CD4-positive, CD25-positive, alpha-beta regulatory T cell (primary cell): ENCODE measurements at regions not wholly inside any gene's neighbourhood (a gene's known extent, or its start where the extent isn't known, plus 50 kb on each side); places are given as distances from the start of the nearest gene placed in this dataset.

Source experiments
- ATAC-seq, 2 donors: fragments of 150-1000 bp; cut with Tn5 transposase; one replicate each; pipeline ENCODE4 v1.10.0; 2021; ENCODE audit warnings: low read depth in 2 of 2, moderate number of reproducible peaks in 2 of 2, moderate library complexity in 1 of 2
- DNase-seq, 3 donors: peaks; one replicate each; pipeline versions ENCODE4 v3.0.0 to v3.0.0-alpha.2; 2012 to 2022; ENCODE audit warnings: mixed read lengths in 1 of 3
- H3K27ac ChIP-seq: one replicate; pipeline ENCODE4 v1.7.0; 2013; ENCODE audit warnings: mild to moderate bottlenecking, low read length; ENCODE audit not compliant: insufficient read depth, poor library complexity, severe bottlenecking
- H3K27me3 ChIP-seq: one replicate; pipeline ENCODE4 v1.7.0; 2013; ENCODE audit warnings: low read length; ENCODE audit not compliant: control insufficient read depth, insufficient read depth
- H3K36me3 ChIP-seq: one replicate; pipeline ENCODE4 v1.7.0; 2013; ENCODE audit warnings: mild to moderate bottlenecking, low read length, moderate library complexity; ENCODE audit not compliant: control insufficient read depth, insufficient read depth
- H3K4me1 ChIP-seq: 2 replicates; pipeline ENCODE4 v1.7.0; 2013; ENCODE audit warnings: mild to moderate bottlenecking, low read length; ENCODE audit not compliant: insufficient read depth, control insufficient read depth, poor library complexity, severe bottlenecking
- H3K4me3 ChIP-seq: one replicate; pipeline ENCODE4 v1.7.0; 2013; ENCODE audit warnings: low read depth, mild to moderate bottlenecking, low read length, moderate library complexity
- H3K9me3 ChIP-seq, 2 experiments: 1 replicate in 1 of 2; 2 replicates in 1 of 2; pipeline ENCODE4 v1.7.0; 2013; ENCODE audit warnings: low read length in 2 of 2, mild to moderate bottlenecking in 1 of 2, moderate library complexity in 1 of 2; ENCODE audit not compliant: control insufficient read depth in 2 of 2
- H3K27ac Mint-ChIP-seq, 3 donors: one replicate each; pipeline ENCODE4 v1.8.0; 2020 to 2022; ENCODE audit warnings: mild to moderate bottlenecking in 3 of 3, mixed read lengths in 3 of 3, moderate library complexity in 2 of 3
- H3K27me3 Mint-ChIP-seq: one replicate; pipeline ENCODE4 v1.8.0; 2022; ENCODE audit warnings: mild to moderate bottlenecking, mixed read lengths
- H3K36me3 Mint-ChIP-seq: one replicate; pipeline ENCODE4 v1.8.0; 2020; ENCODE audit warnings: mixed read lengths
- H3K4me1 Mint-ChIP-seq, 4 donors: one replicate each; pipeline ENCODE4 v1.8.0; 2020 to 2022; ENCODE audit warnings: mixed read lengths in 4 of 4, mild to moderate bottlenecking in 1 of 4
- H3K4me3 Mint-ChIP-seq, 4 donors: one replicate each; pipeline ENCODE4 v1.8.0; 2020 to 2022; ENCODE audit warnings: mild to moderate bottlenecking in 4 of 4, mixed read lengths in 4 of 4, moderate library complexity in 3 of 4
- H3K9me3 Mint-ChIP-seq, 7 donors: one replicate each; pipeline ENCODE4 v1.8.0; 2020 to 2022; ENCODE audit warnings: mixed read lengths in 7 of 7, mild to moderate bottlenecking in 3 of 7, moderate library complexity in 2 of 7

DNA sequence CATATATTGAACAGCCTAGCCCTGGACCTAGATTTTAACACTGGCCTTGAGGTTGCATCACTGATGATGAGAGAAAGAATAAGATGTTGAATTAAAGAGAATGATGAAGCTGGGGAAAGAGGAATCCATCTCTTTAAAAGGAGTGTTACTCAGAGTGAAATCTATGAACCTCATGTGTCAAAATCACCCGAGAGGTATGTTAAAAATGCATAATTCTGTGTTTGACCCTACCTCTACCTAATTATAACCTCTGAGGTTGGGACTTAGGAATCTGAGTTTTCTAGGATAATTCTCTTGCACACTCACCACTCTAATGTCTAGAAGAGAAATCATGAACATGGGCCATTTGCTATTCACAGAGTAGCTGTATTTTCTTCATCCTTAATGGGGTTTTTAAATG lies 479.4 kb downstream of the ENC1 start:
- peaks cover 13% of the 10 kb centered on the region for H3K27me3 Mint-ChIP-seq
- DNase-seq, result no peak

DNA sequence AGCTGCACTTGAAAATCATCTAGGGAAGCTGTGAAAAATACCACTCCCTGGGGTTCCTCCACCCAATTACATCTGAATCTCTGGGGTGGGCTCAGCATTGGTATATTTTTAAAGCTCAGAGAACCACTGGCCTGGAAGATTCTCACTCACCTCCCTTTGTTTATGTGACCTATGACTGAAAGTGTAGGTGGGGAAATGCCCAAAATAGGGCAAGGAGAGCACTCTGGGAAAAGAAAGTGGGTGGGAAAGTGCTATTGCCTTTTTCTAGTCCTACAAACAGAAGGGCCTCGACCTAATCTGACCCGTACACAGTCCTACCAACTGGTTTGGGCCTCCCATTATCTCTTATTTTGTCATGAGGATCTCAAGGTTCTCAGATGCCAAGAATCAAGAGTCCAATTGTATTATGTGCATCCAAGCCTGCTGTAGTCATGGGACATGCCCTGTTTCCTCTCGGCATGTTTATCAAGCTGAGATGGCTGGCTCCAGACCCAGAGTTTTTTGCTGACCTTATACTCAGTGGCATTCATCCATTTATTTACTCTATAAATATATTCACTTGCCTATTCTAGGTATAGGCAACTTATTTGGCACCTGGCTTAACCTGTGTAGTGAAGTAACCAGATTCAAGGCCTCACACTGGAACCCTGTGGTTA lies 483.7 kb downstream of the ENC1 start:
- H3K27me3 ChIP-seq, result peaks cover 3% of the 10 kb centered on the region
- H3K4me3 ChIP-seq, result no peak overlapping the region
- no peak overlapping the region for H3K27ac Mint-ChIP-seq
- no peaks in the 10 kb centered on the region for H3K36me3 ChIP-seq
- H3K4me1 Mint-ChIP-seq, result peaks cover 0 to 1% (median 0%) of the 10 kb centered on the region in 4 donors
- H3K9me3 Mint-ChIP-seq, result peaks cover 0 to 1% (median 0%) of the 10 kb centered on the region in 7 donors
- ATAC-seq (no peak), DNase-seq (no peak)
- H3K9me3 ChIP-seq, result no peaks in the 10 kb centered on the region
- H3K4me3 Mint-ChIP-seq, result no peak overlapping the region
- H3K36me3 Mint-ChIP-seq, result no peaks in the 10 kb centered on the region
- H3K4me1 ChIP-seq, result no peaks in the 10 kb centered on the region
- H3K27ac ChIP-seq, result no peak overlapping the region
- H3K27me3 Mint-ChIP-seq, result peaks cover 8% of the 10 kb centered on the region

More for the DNA sequence above, 479.4 kb downstream of the ENC1 start:
- no peak overlapping the region for H3K4me3 ChIP-seq
- no peaks in the 10 kb centered on the region for H3K4me1 ChIP-seq
- H3K9me3 ChIP-seq, result no peaks in the 10 kb centered on the region
- H3K27me3 ChIP-seq, result peaks cover 3% of the 10 kb centered on the region
- no peak overlapping the region for H3K27ac Mint-ChIP-seq
- ATAC-seq, result no peak
- H3K4me1 Mint-ChIP-seq, result peaks cover 0 to 1% (median 0%) of the 10 kb centered on the region in 4 donors
- no peaks in the 10 kb centered on the region for H3K36me3 Mint-ChIP-seq
- no peaks in the 10 kb centered on the region for H3K36me3 ChIP-seq
- peaks cover 0 to 1% (median 0%) of the 10 kb centered on the region in 7 donors for H3K9me3 Mint-ChIP-seq
- H3K4me3 Mint-ChIP-seq, result no peak overlapping the region
- H3K27ac ChIP-seq, result no peak overlapping the region

DNA sequence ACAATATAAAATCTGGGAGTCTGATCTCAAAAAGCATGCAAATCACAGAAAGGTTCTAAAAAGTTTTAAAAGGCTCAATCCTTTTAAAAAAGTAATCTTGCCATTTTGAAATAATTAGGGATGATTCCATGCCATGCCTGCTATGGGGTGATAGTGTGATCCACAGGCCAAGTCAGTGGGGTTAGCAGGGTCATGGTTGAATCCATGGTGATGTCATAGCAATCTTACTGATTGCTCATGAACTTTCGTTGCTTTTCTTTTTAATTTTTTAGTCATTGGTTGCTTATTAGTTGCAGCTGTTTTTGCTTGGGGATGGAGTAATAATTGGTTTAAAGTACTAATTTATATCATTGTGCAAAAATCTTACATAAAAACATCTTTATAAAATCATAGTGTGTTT lies 485.0 kb downstream of the ENC1 start:
- Mint-ChIP-seq H3K9me3 (peaks cover 0 to under 1% (median 0%) of the 10 kb centered on the region in 7 donors), H3K36me3 (no peaks in the 10 kb centered on the region), H3K27ac (no peak overlapping the region), H3K4me3 (no peak overlapping the region), H3K27me3 (peaks cover 8% of the 10 kb centered on the region), H3K4me1 (peaks cover 0 to 1% (median 0%) of the 10 kb centered on the region in 4 donors)
- Histone ChIP-seq H3K9me3 (no peaks in the 10 kb centered on the region), H3K27me3 (no peaks in the 10 kb centered on the region), H3K4me3 (no peak overlapping the region), H3K36me3 (no peaks in the 10 kb centered on the region), H3K4me1 (no peaks in the 10 kb centered on the region), H3K27ac (no peak overlapping the region)
- DNase-seq (no peak), ATAC-seq (no peak)

DNA sequence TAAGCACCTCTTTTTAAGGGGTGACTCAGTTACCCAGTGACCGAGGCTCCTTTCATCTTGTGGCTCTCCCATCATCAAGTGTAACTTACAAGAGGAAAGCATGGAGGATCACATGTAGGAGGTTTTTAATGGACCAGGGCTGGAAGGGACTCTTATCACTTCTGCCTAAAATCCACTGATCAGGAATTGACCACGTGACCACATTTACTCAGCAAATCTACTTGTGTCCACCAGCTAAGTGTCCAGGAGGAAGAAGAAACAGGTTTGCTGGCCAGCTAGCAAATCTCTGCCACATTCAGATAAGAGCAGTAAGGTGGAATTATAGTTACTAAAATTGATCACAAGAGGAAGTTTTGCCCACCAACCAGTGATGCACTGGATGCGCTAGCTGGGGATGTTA lies 486.0 kb downstream of the ENC1 start:
- H3K4me3 ChIP-seq, result no peak overlapping the region
- no peaks in the 10 kb centered on the region for H3K27me3 ChIP-seq
- H3K4me1 ChIP-seq, result no peaks in the 10 kb centered on the region
- ATAC-seq (no peak), DNase-seq (no peak)
- Mint-ChIP-seq H3K4me3 (no peak overlapping the region), H3K36me3 (no peaks in the 10 kb centered on the region), H3K9me3 (peaks cover 0 to 2% (median 0%) of the 10 kb centered on the region in 7 donors), H3K27ac (no peak overlapping the region), H3K4me1 (peaks cover 0 to 1% (median 0%) of the 10 kb centered on the region in 4 donors), H3K27me3 (peaks cover 8% of the 10 kb centered on the region)
- no peaks in the 10 kb centered on the region for H3K36me3 ChIP-seq
- H3K27ac ChIP-seq, result no peak overlapping the region
- no peaks in the 10 kb centered on the region for H3K9me3 ChIP-seq

DNA sequence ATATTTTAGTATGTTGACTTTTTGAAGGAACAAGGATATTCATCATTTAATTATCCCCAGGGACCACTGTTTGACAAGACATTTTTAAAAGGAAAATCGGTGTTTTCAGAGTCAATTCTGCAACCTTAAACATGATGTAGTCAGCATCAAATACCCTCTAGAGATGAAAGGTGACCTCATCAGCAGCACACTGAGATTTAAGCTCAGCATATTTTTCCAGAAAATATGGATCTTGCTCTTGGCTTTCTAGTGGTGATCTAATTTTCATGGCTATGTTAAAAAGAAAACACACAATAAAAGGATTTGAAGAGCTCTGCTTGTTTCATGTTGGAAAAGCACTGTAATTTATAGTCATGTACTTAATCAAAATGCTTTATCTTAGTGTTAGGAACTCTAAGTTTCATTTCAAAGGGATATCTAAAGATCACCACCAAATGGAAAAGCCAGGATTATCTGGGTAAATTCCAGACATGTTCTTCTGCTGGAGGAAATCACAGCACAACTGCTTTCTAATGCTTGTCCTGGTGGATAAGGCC lies 487.2 kb downstream of the ENC1 start:
- H3K9me3 ChIP-seq, result no peaks in the 10 kb centered on the region
- no peaks in the 10 kb centered on the region for H3K4me1 ChIP-seq
- no peak for ATAC-seq
- DNase-seq, result no peak
- Mint-ChIP-seq H3K36me3 (no peaks in the 10 kb centered on the region), H3K4me1 (no peaks in the 10 kb centered on the region), H3K4me3 (no peak overlapping the region), H3K9me3 (peaks cover 0 to 2% (median 0%) of the 10 kb centered on the region in 7 donors), H3K27me3 (peaks cover 4% of the 10 kb centered on the region), H3K27ac (no peak overlapping the region)
- H3K4me3 ChIP-seq, result no peak overlapping the region
- H3K36me3 ChIP-seq, result no peaks in the 10 kb centered on the region
- no peaks in the 10 kb centered on the region for H3K27me3 ChIP-seq
- H3K27ac ChIP-seq, result no peak overlapping the region

DNA sequence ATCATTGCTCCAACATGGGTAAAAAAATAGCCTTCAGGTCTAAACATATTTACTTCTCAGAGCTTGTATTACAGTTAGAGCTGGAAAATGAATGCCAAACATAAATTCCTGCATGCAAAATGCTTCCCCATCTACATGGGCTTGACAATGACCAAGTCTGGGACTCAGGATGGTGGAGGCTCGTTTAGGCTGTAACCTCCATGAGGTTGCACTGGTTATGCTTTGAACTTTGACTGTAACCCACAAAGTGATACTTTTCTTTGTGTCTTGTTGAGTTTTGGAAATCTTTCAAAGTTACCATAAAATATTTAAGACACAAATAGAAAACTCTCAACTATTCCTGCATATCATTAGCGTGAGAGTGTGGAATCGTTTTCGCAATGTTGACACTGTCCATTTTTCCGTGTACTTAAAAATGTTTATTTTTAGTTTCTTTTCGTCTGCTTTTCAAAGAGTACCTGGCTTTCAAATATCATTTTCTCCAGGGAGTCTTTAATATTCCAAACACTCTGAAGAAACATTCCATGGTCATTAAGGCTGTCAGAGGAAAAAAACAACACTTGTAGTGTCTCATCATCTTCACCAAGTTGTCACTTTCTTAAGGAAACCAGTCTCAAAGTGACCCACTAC lies 487.8 kb downstream of the ENC1 start:
- Histone ChIP-seq H3K36me3 (no peaks in the 10 kb centered on the region), H3K27ac (no peak overlapping the region), H3K4me1 (no peaks in the 10 kb centered on the region), H3K27me3 (no peaks in the 10 kb centered on the region), H3K4me3 (no peak overlapping the region), H3K9me3 (no peaks in the 10 kb centered on the region)
- Mint-ChIP-seq H3K36me3 (no peaks in the 10 kb centered on the region), H3K9me3 (peaks cover 0 to 2% (median 0%) of the 10 kb centered on the region in 7 donors), H3K27me3 (peaks cover 4% of the 10 kb centered on the region), H3K4me1 (no peaks in the 10 kb centered on the region), H3K27ac (no peak overlapping the region), H3K4me3 (no peak overlapping the region)
- no peak for DNase-seq
- ATAC-seq, result no peak

DNA sequence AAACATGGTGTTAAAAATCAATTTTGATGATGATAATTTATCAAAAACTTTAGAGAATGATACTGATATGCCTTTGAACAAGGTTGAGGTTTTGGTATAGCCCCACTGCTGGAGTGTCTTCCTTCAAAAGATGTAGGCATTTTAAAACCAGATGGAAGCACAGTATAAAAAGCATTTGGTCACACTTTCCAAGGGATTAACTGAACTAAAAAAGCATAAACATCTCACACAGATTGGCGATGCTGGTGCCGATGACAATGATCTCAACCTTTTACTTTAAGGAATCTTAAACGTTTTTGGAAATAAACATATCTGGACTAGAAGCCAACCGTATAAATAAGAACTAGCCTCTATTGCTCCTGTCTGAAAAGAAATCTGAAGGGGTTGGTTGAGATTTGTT lies 488.4 kb downstream of the ENC1 start:
- Histone ChIP-seq H3K9me3 (no peaks in the 10 kb centered on the region), H3K4me3 (no peak overlapping the region), H3K27ac (no peak overlapping the region), H3K36me3 (no peaks in the 10 kb centered on the region), H3K4me1 (no peaks in the 10 kb centered on the region), H3K27me3 (no peaks in the 10 kb centered on the region)
- Mint-ChIP-seq H3K27me3 (peaks cover 4% of the 10 kb centered on the region), H3K36me3 (no peaks in the 10 kb centered on the region), H3K4me1 (no peaks in the 10 kb centered on the region), H3K27ac (no peak overlapping the region), H3K4me3 (no peak overlapping the region), H3K9me3 (peaks cover 0 to 2% (median 0%) of the 10 kb centered on the region in 7 donors)
- DNase-seq, result no peak
- no peak for ATAC-seq

DNA sequence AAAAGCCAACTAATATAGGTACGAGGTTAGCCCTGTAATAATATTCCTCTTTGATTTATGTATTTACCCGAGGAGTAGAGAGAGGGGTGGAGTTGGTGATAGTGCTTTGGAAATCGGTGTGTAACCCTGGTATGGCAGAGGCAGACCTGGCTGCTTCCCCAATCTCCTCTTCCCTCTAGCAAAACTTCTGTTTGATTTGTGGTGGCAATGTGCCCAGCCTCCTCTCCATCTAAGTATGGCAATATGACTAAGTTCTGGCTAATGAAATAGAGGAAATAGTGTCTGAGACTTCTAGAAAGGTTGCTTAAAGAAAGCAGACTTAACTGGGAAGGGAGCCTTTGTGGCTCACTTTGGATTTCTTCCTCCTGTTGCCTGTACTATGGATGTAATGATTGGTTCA lies 491.1 kb downstream of the ENC1 start:
- H3K4me1 ChIP-seq, result no peaks in the 10 kb centered on the region
- Mint-ChIP-seq H3K4me3 (no peak overlapping the region), H3K27me3 (no peaks in the 10 kb centered on the region), H3K4me1 (no peaks in the 10 kb centered on the region), H3K9me3 (peaks cover 0 to 2% (median 0%) of the 10 kb centered on the region in 7 donors), H3K36me3 (no peaks in the 10 kb centered on the region), H3K27ac (no peak overlapping the region)
- H3K36me3 ChIP-seq, result no peaks in the 10 kb centered on the region
- no peaks in the 10 kb centered on the region for H3K27me3 ChIP-seq
- no peaks in the 10 kb centered on the region for H3K9me3 ChIP-seq
- H3K4me3 ChIP-seq, result no peak overlapping the region
- ATAC-seq (no peak), DNase-seq (no peak)
- no peak overlapping the region for H3K27ac ChIP-seq
